ENCODE measurements at regions not wholly inside any gene's neighbourhood (a gene's known extent, or its start where the extent isn't known, plus 50 kb on each side); places are given as distances from the start of the nearest gene placed in this dataset.

DNA sequence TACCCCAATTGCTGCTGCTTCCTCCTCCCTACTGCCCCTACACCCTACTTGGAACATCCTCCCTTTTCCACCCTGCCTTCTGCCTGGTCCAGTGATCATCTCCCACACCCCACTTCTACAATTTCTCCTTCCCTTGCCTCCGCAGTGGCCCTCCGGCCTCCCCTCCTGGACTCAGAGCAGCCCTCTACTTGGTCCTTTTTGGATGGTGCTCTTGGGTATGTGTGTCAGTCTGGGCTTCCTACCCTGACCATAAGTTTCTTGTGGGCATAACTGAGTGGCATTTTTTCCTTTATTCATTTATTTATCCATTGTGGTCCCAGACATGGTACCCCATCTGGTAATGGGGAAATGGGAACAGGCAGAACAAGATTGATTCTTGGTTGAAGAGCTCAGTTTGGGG is 111.4 kb upstream of the NAV2 start:
- TF ChIP-seq POLR2A (IDR thresholded peaks at IDR 0.05) (no peak), EP300 (IDR thresholded peaks at IDR 0.05) (no peak)
- TF ChIP-seq, protein P1, sequence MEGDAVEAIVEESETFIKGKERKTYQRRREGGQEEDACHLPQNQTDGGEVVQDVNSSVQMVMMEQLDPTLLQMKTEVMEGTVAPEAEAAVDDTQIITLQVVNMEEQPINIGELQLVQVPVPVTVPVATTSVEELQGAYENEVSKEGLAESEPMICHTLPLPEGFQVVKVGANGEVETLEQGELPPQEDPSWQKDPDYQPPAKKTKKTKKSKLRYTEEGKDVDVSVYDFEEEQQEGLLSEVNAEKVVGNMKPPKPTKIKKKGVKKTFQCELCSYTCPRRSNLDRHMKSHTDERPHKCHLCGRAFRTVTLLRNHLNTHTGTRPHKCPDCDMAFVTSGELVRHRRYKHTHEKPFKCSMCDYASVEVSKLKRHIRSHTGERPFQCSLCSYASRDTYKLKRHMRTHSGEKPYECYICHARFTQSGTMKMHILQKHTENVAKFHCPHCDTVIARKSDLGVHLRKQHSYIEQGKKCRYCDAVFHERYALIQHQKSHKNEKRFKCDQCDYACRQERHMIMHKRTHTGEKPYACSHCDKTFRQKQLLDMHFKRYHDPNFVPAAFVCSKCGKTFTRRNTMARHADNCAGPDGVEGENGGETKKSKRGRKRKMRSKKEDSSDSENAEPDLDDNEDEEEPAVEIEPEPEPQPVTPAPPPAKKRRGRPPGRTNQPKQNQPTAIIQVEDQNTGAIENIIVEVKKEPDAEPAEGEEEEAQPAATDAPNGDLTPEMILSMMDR (IDR thresholded peaks at IDR 0.05) = no peak

All from gastroesophageal sphincter (tissue), 3 donors.